GM13976 (cell line): ENCODE measurements at regions not wholly inside any gene's neighbourhood (a gene's known extent, or its start where the extent isn't known, plus 50 kb on each side); places are given as distances from the start of the nearest gene placed in this dataset.

Experiments
- DNase-seq: peaks from one replicate; pipeline ENCODE4 v3.0.0; 2012; ENCODE audit warnings: low spot score
- CTCF ChIP-seq: IDR thresholded peaks from 2 replicates; pipeline ENCODE4 v1.5.1; 2012; ENCODE audit warnings: borderline replicate concordance, mild to moderate bottlenecking; ENCODE audit not compliant: insufficient read depth; ENCODE audit errors: extremely low read depth, missing control alignments, control extremely low read depth
- in situ Hi-C: fragments of 300-500 bp; cut with MboI; formaldehyde crosslinking; loops from one replicate; pipeline ENCODE4 v1.12.0; 2022; ENCODE audit warnings: low sequenced_read_pairs, mixed read lengths, inconsistent platforms; ENCODE audit not compliant: unreplicated experiment

GRCh38 chr17:73942703-73943415 is 260.6 kb upstream of the RPL38 start:
- TF ChIP-seq CTCF: no peak
- no peak for DNase-seq
- in situ Hi-C loops: no loop called here

GRCh38 chr17:73943416-73944110 is 259.9 kb upstream of the RPL38 start:
- no peak for DNase-seq
- in situ Hi-C loops: no loop called here
- TF ChIP-seq CTCF: no peak

GRCh38 chr17:73944366-73944765 is 259.1 kb upstream of the RPL38 start:
- DNase-seq: no peak
- in situ Hi-C loops: no loop called here
- no peak for TF ChIP-seq CTCF

GRCh38 chr17:73947281-73947965 is 256.1 kb upstream of the RPL38 start:
- no peak for TF ChIP-seq CTCF
- in situ Hi-C loops: no loop called here
- DNase-seq: no peak

GRCh38 chr17:73947966-73948355 is 255.5 kb upstream of the RPL38 start:
- no peak for DNase-seq
- in situ Hi-C loops: no loop called here
- no peak for TF ChIP-seq CTCF

GRCh38 chr17:73949903-73950592 is 253.4 kb upstream of the RPL38 start:
- TF ChIP-seq CTCF: no peak
- no peak for DNase-seq
- in situ Hi-C loops: no loop called here
